PC-3 (cell line): ENCODE measurements at regions not wholly inside any gene's neighbourhood (a gene's known extent, or its start where the extent isn't known, plus 50 kb on each side); places are given as distances from the start of the nearest gene placed in this dataset.
"Not testable (repeated sequence)": the region's sequence is repeated elsewhere in the genome, so short reads cannot be mapped to it uniquely, and the experiment has no call there.

Experiments used
- ATAC-seq: fragments of 200-7000 bp; cut with Tn5 transposase; 2 replicates; pipeline ENCODE4 v1.9.1; 2020; ENCODE audit warnings: mild to moderate bottlenecking, moderate library complexity
- BruUV-seq: library from RNA; stranded (reverse); fragments of 400-500 nt; replicated peaks from 2 replicates; lab custom pipeline; 2021; lab: Mats Ljungman, UMichigan
- CTCF ChIA-PET: fragments of 300-600 bp; sonication (Branson Sonifier 250); formaldehyde crosslinking; loops from one replicate; lab custom pipeline; 2022; ENCODE audit warnings: antibody characterized with exemption; lab: Charles Lee
- POLR2A ChIA-PET: fragments of 300-600 bp; sonication (Branson Sonifier 250); formaldehyde crosslinking; loops from one replicate; lab custom pipeline; 2022; ENCODE audit warnings: antibody characterized with exemption; ENCODE audit not compliant: unreplicated experiment; lab: Charles Lee
- DNase-seq: peaks from one replicate; pipeline ENCODE4 v3.0.0-alpha.2; 2015
- H2AFZ ChIP-seq: fragments of 300-600 bp; sonication (generic); 2 replicates; pipeline ENCODE4 v1.6.0; 2016; ENCODE audit warnings: antibody characterized with exemption, low read length
- H3F3A ChIP-seq: fragments of 300-600 bp; sonication (generic); one replicate; pipeline ENCODE4 v1.6.0; 2017; ENCODE audit warnings: antibody characterized with exemption, low read length, control low read depth, mild to moderate bottlenecking; ENCODE audit not compliant: unreplicated experiment
- H3K27ac ChIP-seq: fragments of 300-600 bp; sonication (generic); 2 replicates; pipeline ENCODE4 v1.5.1; 2016; ENCODE audit warnings: mild to moderate bottlenecking, low read length
- H3K27me3 ChIP-seq: fragments of 300-600 bp; sonication (generic); 2 replicates; pipeline ENCODE4 v1.6.1; 2016; ENCODE audit warnings: low read length, mixed read lengths
- H3K36me3 ChIP-seq: fragments of 300-600 bp; sonication (generic); 2 replicates; pipeline ENCODE4 v1.6.1; 2016; ENCODE audit warnings: low read depth, mixed run types, low read length, mixed read lengths
- H3K4me1 ChIP-seq: fragments of 300-600 bp; sonication (generic); 2 replicates; pipeline ENCODE4 v1.5.1; 2016; ENCODE audit warnings: low read length; ENCODE audit not compliant: insufficient read depth
- H3K4me2 ChIP-seq: fragments of 300-600 bp; sonication (generic); 2 replicates; pipeline ENCODE4 v1.6.0; 2016; ENCODE audit warnings: low read length
- H3K4me3 ChIP-seq: fragments of 300-600 bp; sonication (generic); 2 replicates; pipeline ENCODE4 v1.5.1; 2016; ENCODE audit warnings: mild to moderate bottlenecking, low read length, mixed read lengths
- H3K79me2 ChIP-seq: fragments of 300-600 bp; sonication (generic); 2 replicates; pipeline ENCODE4 v1.6.1; 2017; ENCODE audit warnings: low read length, mixed read lengths
- H3K9ac ChIP-seq: fragments of 300-600 bp; sonication (generic); 2 replicates; pipeline ENCODE4 v1.6.0; 2016; ENCODE audit warnings: mild to moderate bottlenecking, low read length
- H3K9me2 ChIP-seq: fragments of 300-600 bp; sonication (generic); replicated peaks from 2 replicates; pipeline ENCODE4 v1.6.1; 2016; ENCODE audit warnings: mixed run types, low read length, mixed read lengths
- H3K9me3 ChIP-seq: fragments of 300-600 bp; sonication (generic); 2 replicates; pipeline ENCODE4 v1.6.1; 2016; ENCODE audit warnings: low read length, mixed read lengths
- H4K20me1 ChIP-seq: fragments of 300-600 bp; sonication (generic); 2 replicates; pipeline ENCODE4 v1.6.1; 2016; ENCODE audit warnings: low read length, mixed read lengths
- CTCF ChIP-seq: fragments of 300-600 bp; sonication (generic); conservative IDR thresholded peaks from 2 replicates; pipeline ENCODE4 v1.5.1; 2017; ENCODE audit warnings: antibody characterized with exemption, low read depth, mild to moderate bottlenecking, low read length
- EZH2 ChIP-seq: fragments of 300-600 bp; sonication (generic); IDR thresholded peaks from one replicate; pipeline ENCODE4 v1.6.1; 2017; ENCODE audit warnings: antibody characterized with exemption, mild to moderate bottlenecking, low read length; ENCODE audit not compliant: unreplicated experiment
- EZH2phosphoT487 ChIP-seq: fragments of 300-600 bp; sonication (generic); IDR thresholded peaks from 2 replicates; pipeline ENCODE4 v1.6.1; 2018; ENCODE audit warnings: mild to moderate bottlenecking, antibody characterized with exemption, low read length, borderline replicate concordance
- intact Hi-C: fragments of 100-400 bp; cut with micrococcal nuclease; formaldehyde crosslinking; loops from 2 replicates; pipeline ENCODE4 v1.9.0; 2023

DNA sequence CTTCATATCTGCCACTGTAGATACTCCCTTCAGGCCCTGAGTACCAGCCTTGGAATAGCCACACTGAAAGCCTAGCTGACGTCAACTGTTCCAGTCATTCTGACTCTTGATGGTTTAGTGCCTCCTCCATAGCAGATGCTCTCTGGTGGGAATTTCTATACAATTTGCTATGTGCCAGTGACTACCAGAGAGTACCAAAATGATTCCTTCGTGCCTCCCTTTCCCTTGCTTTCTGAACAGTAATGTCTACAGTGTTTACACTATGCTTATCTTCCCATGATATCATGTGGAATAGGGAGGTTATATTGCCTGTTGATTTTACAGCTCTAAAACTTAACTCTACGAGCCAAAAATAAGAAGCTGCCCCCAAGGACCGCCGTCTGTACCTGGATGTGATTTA lies 109.7 kb upstream of the GMNC start:
- Histone ChIP-seq H3K27ac (no peak overlapping the region), H3F3A (no peaks in the 10 kb centered on the region), H2AFZ (no peak overlapping the region), H3K9me2 (no peaks in the 10 kb centered on the region), H3K4me3 (no peak overlapping the region), H3K4me2 (no peak overlapping the region), H3K36me3 (no peaks in the 10 kb centered on the region), H3K9ac (no peak overlapping the region), H3K27me3 (no peaks in the 10 kb centered on the region), H4K20me1 (no peaks in the 10 kb centered on the region), H3K79me2 (no peaks in the 10 kb centered on the region), H3K4me1 (peaks cover 7% of the 10 kb centered on the region; the same call in 1 of the 2 replicates), H3K9me3 (no peaks in the 10 kb centered on the region)
- no peak for DNase-seq
- CTCF ChIA-PET = no interaction called here
- no peak for TF ChIP-seq EZH2phosphoT487
- TF ChIP-seq CTCF = no peak
- no peak for TF ChIP-seq EZH2
- POLR2A ChIA-PET = no interaction called here
- intact Hi-C loops = no loop called here
- no peak for ATAC-seq
- no TSS peak for BruUV-seq

DNA sequence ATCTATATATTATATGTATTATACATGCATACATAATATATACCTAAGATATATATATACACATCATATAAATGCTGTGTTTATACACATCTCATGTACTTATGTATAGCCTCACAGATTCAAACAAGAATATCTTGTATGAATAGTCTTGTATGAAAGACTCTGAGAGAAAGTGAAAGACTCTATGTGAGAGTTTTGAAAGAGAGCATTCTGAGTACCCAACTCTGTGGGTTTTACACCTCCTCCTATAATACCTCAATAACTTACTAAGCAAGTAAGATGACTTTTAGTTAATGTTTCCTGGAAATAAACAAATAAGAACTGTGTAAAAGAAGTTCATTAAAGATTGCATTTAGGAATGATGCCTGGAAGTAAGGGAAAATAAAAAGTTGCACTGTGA lies 108.1 kb upstream of the GMNC start:
- Histone ChIP-seq H3K9ac (no peak overlapping the region), H3K36me3 (no peaks in the 10 kb centered on the region), H3K4me2 (no peak overlapping the region), H3K4me1 (peaks cover 7% of the 10 kb centered on the region; the same call in 1 of the 2 replicates), H3K9me3 (no peaks in the 10 kb centered on the region), H3K79me2 (no peaks in the 10 kb centered on the region), H4K20me1 (no peaks in the 10 kb centered on the region), H3F3A (no peaks in the 10 kb centered on the region), H2AFZ (no peak overlapping the region), H3K27me3 (no peaks in the 10 kb centered on the region), H3K27ac (no peak overlapping the region), H3K4me3 (no peak overlapping the region), H3K9me2 (no peaks in the 10 kb centered on the region)
- DNase-seq (no peak), ATAC-seq (no peak)
- CTCF ChIA-PET = no interaction called here
- BruUV-seq = no TSS peak
- intact Hi-C loops = no loop called here
- POLR2A ChIA-PET = no interaction called here
- TF ChIP-seq CTCF (no peak), EZH2phosphoT487 (no peak), EZH2 (no peak)

DNA sequence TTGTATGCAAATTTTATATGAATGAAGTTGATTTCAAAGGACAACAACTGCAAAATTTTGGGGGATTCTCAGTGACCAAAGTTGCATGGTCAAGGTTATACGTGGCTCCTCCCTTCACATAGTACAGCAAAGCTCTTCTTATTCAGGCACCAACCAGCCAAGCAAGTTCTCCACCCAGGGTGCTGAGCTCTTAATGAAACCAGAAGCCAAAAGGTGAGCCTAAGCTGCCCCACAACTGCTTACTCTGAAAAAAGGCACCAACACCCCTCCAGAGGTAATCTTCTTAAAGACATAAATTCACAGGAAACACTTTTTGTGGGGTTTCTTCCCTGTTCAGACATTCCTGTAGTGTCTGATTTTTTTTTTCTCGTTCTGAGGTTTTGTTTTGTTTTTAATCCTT lies 106.1 kb upstream of the GMNC start:
- Histone ChIP-seq H3K36me3 (no peaks in the 10 kb centered on the region), H3K9me2 (no peaks in the 10 kb centered on the region), H3F3A (no peaks in the 10 kb centered on the region), H3K79me2 (no peaks in the 10 kb centered on the region), H3K4me3 (no peak overlapping the region), H3K9me3 (no peaks in the 10 kb centered on the region), H3K27ac (no peak overlapping the region), H3K4me2 (no peak overlapping the region), H3K9ac (no peak overlapping the region), H3K4me1 (peaks cover 7% of the 10 kb centered on the region; the same call in 1 of the 2 replicates), H3K27me3 (no peaks in the 10 kb centered on the region), H2AFZ (no peak overlapping the region), H4K20me1 (no peaks in the 10 kb centered on the region)
- CTCF ChIA-PET = no interaction called here
- BruUV-seq = no TSS peak
- ATAC-seq = no peak
- POLR2A ChIA-PET = no interaction called here
- TF ChIP-seq CTCF (no peak), EZH2 (no peak), EZH2phosphoT487 (no peak)
- no peak for DNase-seq
- intact Hi-C loops = loop anchor here (2.0 kb wide), 1 partner anchor 26 kb away; no protein-coding TSS in a partner anchor

- H3K27me3 ChIP-seq, ATAC-seq, DNase-seq: not testable (repeated sequence)
These were observed 102.4 kb upstream of the GMNC start for GRCh38 chr3:190964931-190965330.

More at GRCh38 chr3:190964931-190965330, 102.4 kb upstream of the GMNC start:
- H3K4me2 ChIP-seq, intact Hi-C loops, H3K36me3 ChIP-seq, H3K9ac ChIP-seq, H4K20me1 ChIP-seq, POLR2A ChIA-PET, CTCF ChIA-PET, H3K27ac ChIP-seq, H2AFZ ChIP-seq, BruUV-seq, H3K4me1 ChIP-seq, H3K4me3 ChIP-seq, H3K9me2 ChIP-seq, H3K79me2 ChIP-seq, H3F3A ChIP-seq, H3K9me3 ChIP-seq: not testable (repeated sequence)
